ENCODE measurements at regions not wholly inside any gene's neighbourhood (a gene's known extent, or its start where the extent isn't known, plus 50 kb on each side); places are given as distances from the start of the nearest gene placed in this dataset.

DNA sequence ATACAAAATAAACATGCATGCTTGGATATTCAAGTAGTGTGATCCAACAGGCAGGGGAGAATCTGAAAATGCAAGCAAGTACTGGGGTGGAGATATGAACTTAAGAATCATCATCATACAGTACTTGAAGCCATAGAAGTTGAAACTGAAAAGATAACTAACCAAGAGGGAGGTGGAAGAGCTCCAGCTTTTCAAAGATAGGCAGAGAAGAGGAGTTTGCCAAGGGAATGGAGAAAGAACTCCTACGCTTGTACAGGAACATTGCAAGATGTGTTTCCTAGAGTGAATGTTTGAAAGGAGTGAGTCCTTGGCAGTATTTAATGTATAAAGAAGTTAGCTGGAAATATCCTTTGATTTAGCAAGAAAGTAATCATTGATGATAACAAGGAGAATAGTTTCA lies 106.2 kb upstream of the FRMPD4 start:
- TF ChIP-seq, protein P1, sequence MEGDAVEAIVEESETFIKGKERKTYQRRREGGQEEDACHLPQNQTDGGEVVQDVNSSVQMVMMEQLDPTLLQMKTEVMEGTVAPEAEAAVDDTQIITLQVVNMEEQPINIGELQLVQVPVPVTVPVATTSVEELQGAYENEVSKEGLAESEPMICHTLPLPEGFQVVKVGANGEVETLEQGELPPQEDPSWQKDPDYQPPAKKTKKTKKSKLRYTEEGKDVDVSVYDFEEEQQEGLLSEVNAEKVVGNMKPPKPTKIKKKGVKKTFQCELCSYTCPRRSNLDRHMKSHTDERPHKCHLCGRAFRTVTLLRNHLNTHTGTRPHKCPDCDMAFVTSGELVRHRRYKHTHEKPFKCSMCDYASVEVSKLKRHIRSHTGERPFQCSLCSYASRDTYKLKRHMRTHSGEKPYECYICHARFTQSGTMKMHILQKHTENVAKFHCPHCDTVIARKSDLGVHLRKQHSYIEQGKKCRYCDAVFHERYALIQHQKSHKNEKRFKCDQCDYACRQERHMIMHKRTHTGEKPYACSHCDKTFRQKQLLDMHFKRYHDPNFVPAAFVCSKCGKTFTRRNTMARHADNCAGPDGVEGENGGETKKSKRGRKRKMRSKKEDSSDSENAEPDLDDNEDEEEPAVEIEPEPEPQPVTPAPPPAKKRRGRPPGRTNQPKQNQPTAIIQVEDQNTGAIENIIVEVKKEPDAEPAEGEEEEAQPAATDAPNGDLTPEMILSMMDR (IDR thresholded peaks at IDR 0.05), result no peak
- TF ChIP-seq EZH2 (IDR thresholded peaks at IDR 0.05; ENCODE audit: borderline replicate concordance, insufficient read depth, low read depth, low read length, poor library complexity, severe bottlenecking), result no peak
